Spleen (tissue), 11 donors: ENCODE measurements at regions not wholly inside any gene's neighbourhood (a gene's known extent, or its start where the extent isn't known, plus 50 kb on each side); places are given as distances from the start of the nearest gene placed in this dataset.

ENCODE experiments used
- DNase-seq: peaks from one replicate; pipeline ENCODE4 v3.0.0-alpha.2; 2020
- H3K27ac ChIP-seq, 8 donors: fragments of 200-600 bp; sonication (generic) in 7 of 8; 1 replicate in 4 of 8; 2 replicates in 4 of 8; pipeline versions ENCODE4 v1.5.0 to v1.8.0; 2016 to 2021; ENCODE audit warnings: inconsistent platforms in 4 of 8, mild to moderate bottlenecking in 4 of 8, moderate library complexity in 1 of 8
- H3K27me3 ChIP-seq, 7 donors: fragments of 200-600 bp; sonication (generic) in 6 of 7; replicated peaks in 1 of 7; 1 replicate in 4 of 7; 2 replicates in 3 of 7; pipeline versions ENCODE4 v1.5.0 to v1.8.0; 2016 to 2021; ENCODE audit warnings: inconsistent platforms in 3 of 7, mild to moderate bottlenecking in 1 of 7
- H3K36me3 ChIP-seq, 6 donors: fragments of 200-600 bp; sonication (generic) in 5 of 6; 1 replicate in 4 of 6; 2 replicates in 2 of 6; pipeline versions ENCODE4 v1.5.0 to v1.8.0; 2016 to 2021; ENCODE audit warnings: inconsistent platforms in 2 of 6
- H3K4me1 ChIP-seq, 6 donors: fragments of 200-600 bp; sonication (generic) in 5 of 6; 1 replicate in 3 of 6; 2 replicates in 3 of 6; pipeline versions ENCODE4 v1.5.0 to v1.8.0; 2016 to 2021; ENCODE audit warnings: inconsistent platforms in 3 of 6
- H3K4me3 ChIP-seq, 8 donors: fragments of 200-600 bp; sonication (generic) in 7 of 8; 1 replicate in 4 of 8; 2 replicates in 4 of 8; pipeline versions ENCODE4 v1.5.0 to v1.8.0; 2016 to 2021; ENCODE audit warnings: inconsistent platforms in 4 of 8, mild to moderate bottlenecking in 4 of 8, moderate library complexity in 2 of 8
- H3K9me3 ChIP-seq, 8 donors: fragments of 200-600 bp; sonication (generic) in 7 of 8; 1 replicate in 4 of 8; 2 replicates in 4 of 8; pipeline versions ENCODE4 v1.5.0 to v1.8.0; 2016 to 2021; ENCODE audit warnings: inconsistent platforms in 4 of 8
- CTCF ChIP-seq, 11 experiments: fragments of 200-600 bp in 7 of 11; fragments of 450-650 bp in 4 of 11; sonication (generic) in 4 of 11; IDR thresholded peaks in 8 of 11; conservative IDR thresholded peaks in 3 of 11; 1 replicate in 7 of 11; 2 replicates in 4 of 11; pipeline versions ENCODE4 v1.4.0 to v1.8.0; 2016 to 2021; ENCODE audit warnings: antibody characterized with exemption in 11 of 11, inconsistent platforms in 4 of 11, mild to moderate bottlenecking in 1 of 11
- POLR2A ChIP-seq, 3 donors: fragments of 450-650 bp; IDR thresholded peaks; one replicate each; pipeline ENCODE4 v1.5.1; 2017; ENCODE audit warnings: antibody characterized with exemption in 3 of 3, mild to moderate bottlenecking in 1 of 3
- POLR2AphosphoS5 ChIP-seq, 3 donors: sonication (generic); formaldehyde crosslinking; IDR thresholded peaks; one replicate each; pipeline ENCODE4 v1.5.1; 2017; ENCODE audit warnings: antibody characterized with exemption in 3 of 3
- WGBS, 5 donors: extraction: QIAGEN DNeasy Blood & Tissue Kit in 3 of 5; methylation state at CpG; one replicate each; pipeline versions ENCODE4 v1.1.5 to v1.1.7; 2013 to 2018; 5-methylcytosine and 5-hydroxymethylcytosine counted together
- intact Hi-C: fragments of 100-400 bp; cut with DNase I; formaldehyde crosslinking; loops from one replicate; pipeline ENCODE4 v1.15.0; 2023; ENCODE audit warnings: low total_unique reads
- donor health status: healthy with polysubstance abuse.
- donor health status: DM: no; HTN: no; CAD: no; lungs with moderate emphysema.
- donor health status: DM: no; HTN: no; CAD: no.
- donor health status: Bipolar disorder and iron deficiency.
- donor health status: healthy.
- donor health status: DM: no; HTN: no; CAD: no.
- donor health status: DM: yes; HTN: yes; CAD: no.

- no peak for TF ChIP-seq POLR2A (IDR thresholded peaks at IDR 0.05)
- TF ChIP-seq POLR2AphosphoS5 (IDR thresholded peaks at IDR 0.05) = no peak
- TF ChIP-seq CTCF (IDR thresholded peaks at IDR 0.05 in 8 of 11, conservative IDR thresholded peaks at IDR 0.05 in 3 of 11) = no peak
- 66 to 85% (median 76%) methylated on average over 3 of the region's 3 CpGs for WGBS, 5 donors
- Histone ChIP-seq H3K4me1 (peaks cover 4 to 22% (median 15%) of the 10 kb centered on the region in 6 donors), H3K36me3 (no peaks in the 10 kb centered on the region), H3K4me3 (no peak overlapping the region), H3K27ac (no peak overlapping the region), H3K9me3 (no peaks in the 10 kb centered on the region), H3K27me3 (no peaks in the 10 kb centered on the region)
- intact Hi-C loops = no loop called here
- no peak for DNase-seq
Observed at GRCh38 chr12:9390761-9391160, 182.6 kb upstream of the PZP start.

- H3K27ac ChIP-seq = no peak overlapping the region
- DNase-seq = no peak
- intact Hi-C loops = no loop called here
- no peaks in the 10 kb centered on the region for H3K9me3 ChIP-seq
- 78 to 90% (median 84%) methylated on average over 10 of the region's 10 CpGs for WGBS, 5 donors
- no peak overlapping the region for H3K4me3 ChIP-seq
- H3K36me3 ChIP-seq = no peaks in the 10 kb centered on the region
- H3K27me3 ChIP-seq = no peaks in the 10 kb centered on the region
- TF ChIP-seq CTCF (IDR thresholded peaks at IDR 0.05 in 8 of 11, conservative IDR thresholded peaks at IDR 0.05 in 3 of 11) (no peak), POLR2AphosphoS5 (IDR thresholded peaks at IDR 0.05) (no peak), POLR2A (IDR thresholded peaks at IDR 0.05) (no peak)
- peaks cover 4 to 22% (median 15%) of the 10 kb centered on the region in 6 donors for H3K4me1 ChIP-seq
Observed at GRCh38 chr12:9389796-9390195, 181.6 kb upstream of the PZP start.

GRCh38 chr12:9388379-9388778 lies 180.2 kb upstream of the PZP start:
- Histone ChIP-seq H3K4me3 (no peak overlapping the region), H3K9me3 (no peaks in the 10 kb centered on the region), H3K27ac (peak overlapping the region in 1 of 8 donors; percentile 41), H3K36me3 (no peaks in the 10 kb centered on the region), H3K4me1 (peaks cover 4 to 22% (median 15%) of the 10 kb centered on the region in 6 donors), H3K27me3 (no peaks in the 10 kb centered on the region)
- no peak for DNase-seq
- intact Hi-C loops = no loop called here
- no peak for TF ChIP-seq POLR2A (IDR thresholded peaks at IDR 0.05)
- TF ChIP-seq CTCF (IDR thresholded peaks at IDR 0.05 in 8 of 11, conservative IDR thresholded peaks at IDR 0.05 in 3 of 11) = no peak
- no peak for TF ChIP-seq POLR2AphosphoS5 (IDR thresholded peaks at IDR 0.05)
- 63 to 75% (median 72%) methylated on average over 8 of the region's 8 CpGs for WGBS, 5 donors

GRCh38 chr12:9387450-9387849 lies 179.3 kb upstream of the PZP start:
- Histone ChIP-seq H3K4me3 (no peak overlapping the region), H3K36me3 (no peaks in the 10 kb centered on the region), H3K27ac (peak overlapping the region in 4 of 8 donors; percentile 29 to 52 (median 38)), H3K4me1 (peaks cover 4 to 22% (median 15%) of the 10 kb centered on the region in 6 donors), H3K9me3 (no peaks in the 10 kb centered on the region), H3K27me3 (no peaks in the 10 kb centered on the region)
- no peak for DNase-seq
- TF ChIP-seq POLR2A (IDR thresholded peaks at IDR 0.05) = no peak
- no peak for TF ChIP-seq POLR2AphosphoS5 (IDR thresholded peaks at IDR 0.05)
- 24 to 42% (median 38%) methylated on average over 2 of the region's 2 CpGs for WGBS, 5 donors
- intact Hi-C loops = no loop called here

GRCh38 chr12:9383585-9383984 lies 175.4 kb upstream of the PZP start:
- Histone ChIP-seq H3K27ac (no peak overlapping the region), H3K27me3 (no peaks in the 10 kb centered on the region), H3K9me3 (no peaks in the 10 kb centered on the region), H3K4me3 (no peak overlapping the region), H3K36me3 (no peaks in the 10 kb centered on the region), H3K4me1 (peaks cover 4 to 22% (median 13%) of the 10 kb centered on the region in 6 donors)
- WGBS, 5 donors = 51 to 71% (median 63%) methylated on average over 4 of the region's 4 CpGs
- TF ChIP-seq CTCF (IDR thresholded peaks at IDR 0.05 in 8 of 11, conservative IDR thresholded peaks at IDR 0.05 in 3 of 11) (no peak), POLR2AphosphoS5 (IDR thresholded peaks at IDR 0.05) (no peak), POLR2A (IDR thresholded peaks at IDR 0.05) (no peak)
- intact Hi-C loops = no loop called here
- no peak for DNase-seq
